Uterus (tissue), 3 donors: ENCODE measurements at regions not wholly inside any gene's neighbourhood (a gene's known extent, or its start where the extent isn't known, plus 50 kb on each side); places are given as distances from the start of the nearest gene placed in this dataset.
"Not testable (repeated sequence)": the region's sequence is repeated elsewhere in the genome, so short reads cannot be mapped to it uniquely, and the experiment has no call there.

Source experiments
- DNase-seq, 2 donors: peaks; one replicate each; pipeline ENCODE4 v3.0.0-alpha.2; 2019 to 2020
- H3K27ac ChIP-seq, 2 donors: fragments of 200-600 bp; sonication (generic); 1 replicate in 1 of 2; 2 replicates in 1 of 2; pipeline ENCODE4 v1.5.1; 2016 to 2018
- H3K27me3 ChIP-seq, 2 donors: fragments of 200-600 bp; sonication (generic); one replicate each; pipeline ENCODE4 v1.5.1; 2018 to 2019; ENCODE audit warnings: control low read depth in 1 of 2
- H3K36me3 ChIP-seq, 2 donors: fragments of 200-600 bp; sonication (generic); one replicate each; pipeline ENCODE4 v1.5.1; 2019; ENCODE audit warnings: control low read depth in 1 of 2
- H3K4me1 ChIP-seq, 2 donors: fragments of 200-600 bp; sonication (generic); one replicate each; pipeline ENCODE4 v1.5.1; 2018 to 2019; ENCODE audit warnings: control low read depth in 1 of 2
- H3K4me3 ChIP-seq, 2 donors: fragments of 200-600 bp; sonication (generic); 1 replicate in 1 of 2; 2 replicates in 1 of 2; pipeline ENCODE4 v1.5.1; 2018 to 2019; ENCODE audit warnings: mild to moderate bottlenecking in 1 of 2
- H3K9me3 ChIP-seq, 2 donors: fragments of 200-600 bp; sonication (generic); one replicate each; pipeline ENCODE4 v1.5.1; 2019; ENCODE audit warnings: control low read depth in 1 of 2
- CTCF ChIP-seq, 4 experiments: fragments of 200-600 bp in 2 of 4; fragments of 450-650 bp in 2 of 4; sonication (generic) in 2 of 4; IDR thresholded peaks; one replicate each; pipeline ENCODE4 v1.5.1; 2016 to 2019; ENCODE audit warnings: antibody characterized with exemption in 4 of 4, mild to moderate bottlenecking in 2 of 4, moderate library complexity in 1 of 4
- POLR2A ChIP-seq, 2 donors: fragments of 450-650 bp; IDR thresholded peaks; one replicate each; pipeline ENCODE4 v1.6.1; 2016; ENCODE audit warnings: antibody characterized with exemption in 2 of 2, mild to moderate bottlenecking in 1 of 2, moderate library complexity in 1 of 2
- intact Hi-C: fragments of 100-400 bp; cut with DNase I; formaldehyde crosslinking; loops from one replicate; pipeline ENCODE4 v1.15.1; 2023; ENCODE audit warnings: low total_unique reads
- donor health status: DM: yes; HTN: yes; CAD: no.

- no peaks in the 10 kb centered on the region for H3K9me3 ChIP-seq
- no peak overlapping the region for H3K27ac ChIP-seq
- DNase-seq, result no peak
- intact Hi-C loops, result no loop called here
- H3K4me1 ChIP-seq, result no peaks in the 10 kb centered on the region
- TF ChIP-seq CTCF (IDR thresholded peaks at IDR 0.05) (no peak), POLR2A (IDR thresholded peaks at IDR 0.05) (no peak)
- no peaks in the 10 kb centered on the region for H3K27me3 ChIP-seq
- no peaks in the 10 kb centered on the region for H3K36me3 ChIP-seq
- H3K4me3 ChIP-seq, result no peak overlapping the region
Observed at GRCh38 chr11:129546266-129546665, 170.6 kb downstream of the BARX2 start.

DNA sequence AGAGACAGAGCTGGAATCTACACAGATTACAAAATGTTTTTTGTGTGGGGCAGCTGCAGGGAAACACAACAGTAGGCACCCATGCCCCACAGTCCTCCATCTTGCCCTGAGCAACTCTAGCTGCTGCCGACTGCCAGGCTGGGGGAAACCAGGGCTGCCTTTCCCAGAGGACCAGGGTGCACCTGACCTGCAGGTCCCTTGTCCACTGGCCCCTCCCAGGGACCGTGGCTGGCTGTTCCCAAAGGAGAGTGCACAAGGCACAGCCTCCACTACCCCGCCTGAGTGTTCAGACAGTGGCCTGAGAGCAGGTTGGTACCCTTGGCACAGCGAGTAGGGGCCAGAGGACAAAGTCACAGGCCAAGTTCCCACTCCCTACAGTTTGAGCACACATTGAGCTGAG lies 181.8 kb downstream of the BARX2 start:
- Histone ChIP-seq H3K27me3 (no peaks in the 10 kb centered on the region), H3K4me1 (no peaks in the 10 kb centered on the region), H3K27ac (no peak overlapping the region), H3K4me3 (no peak overlapping the region), H3K9me3 (no peaks in the 10 kb centered on the region), H3K36me3 (no peaks in the 10 kb centered on the region)
- TF ChIP-seq CTCF (IDR thresholded peaks at IDR 0.05) (no peak), POLR2A (IDR thresholded peaks at IDR 0.05) (no peak)
- intact Hi-C loops, result no loop called here
- no peak for DNase-seq

DNA sequence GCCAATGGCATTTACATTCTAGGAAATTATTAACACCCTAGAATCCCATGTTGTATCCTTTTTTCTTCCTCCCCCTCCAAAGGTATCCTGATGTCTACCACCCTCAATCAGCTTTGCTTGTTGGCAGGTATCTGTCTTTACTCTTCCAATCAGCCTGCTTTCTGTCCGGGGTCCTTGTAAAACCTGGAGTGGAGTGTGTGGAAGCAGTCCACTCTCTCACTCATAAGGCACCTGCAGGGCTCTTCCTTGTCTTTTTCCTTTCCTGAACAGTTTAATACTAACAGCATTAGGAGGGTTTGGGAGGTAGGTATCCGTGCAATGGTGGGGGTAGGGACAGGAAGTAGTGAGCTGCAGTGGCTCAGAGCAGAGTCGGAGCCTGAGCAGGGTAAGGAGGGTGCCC lies 193.4 kb downstream of the BARX2 start:
- intact Hi-C loops, result no loop called here
- H3K27ac ChIP-seq, result no peak overlapping the region
- H3K36me3 ChIP-seq, result no peaks in the 10 kb centered on the region
- H3K4me1 ChIP-seq, result no peaks in the 10 kb centered on the region
- no peaks in the 10 kb centered on the region for H3K27me3 ChIP-seq
- no peak overlapping the region for H3K4me3 ChIP-seq
- DNase-seq, result no peak
- no peaks in the 10 kb centered on the region for H3K9me3 ChIP-seq
- no peak for TF ChIP-seq CTCF (IDR thresholded peaks at IDR 0.05)
- no peak for TF ChIP-seq POLR2A (IDR thresholded peaks at IDR 0.05)

DNA sequence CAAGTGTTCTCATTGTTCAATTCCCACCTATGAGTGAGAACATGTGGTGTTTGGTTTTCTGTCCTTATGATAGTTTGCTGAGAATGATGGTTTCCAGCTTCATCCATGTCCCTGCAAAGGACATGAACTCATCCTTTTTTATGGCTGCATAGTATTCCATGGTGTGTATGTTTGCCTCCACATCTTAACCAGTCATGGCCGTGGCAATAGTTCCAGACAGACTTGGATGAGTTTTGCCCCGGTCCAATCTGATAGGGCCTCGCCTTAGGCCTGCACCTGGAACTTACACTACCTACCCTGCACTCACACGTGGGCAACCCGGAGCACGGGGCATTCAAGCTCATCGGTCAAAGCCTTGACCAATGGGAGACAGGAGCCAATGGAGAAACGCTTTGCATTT lies 197.0 kb downstream of the BARX2 start:
- H3K4me1 ChIP-seq, H3K27ac ChIP-seq, H3K9me3 ChIP-seq, DNase-seq, H3K27me3 ChIP-seq, intact Hi-C loops, H3K36me3 ChIP-seq, H3K4me3 ChIP-seq: not testable (repeated sequence)

GRCh38 chr11:129573161-129573560 lies 197.5 kb downstream of the BARX2 start:
- H3K9me3 ChIP-seq, result no peaks in the 10 kb centered on the region
- no peak overlapping the region for H3K27ac ChIP-seq
- no peaks in the 10 kb centered on the region for H3K4me1 ChIP-seq
- no peak overlapping the region for H3K4me3 ChIP-seq
- no peak for DNase-seq
- no peak for TF ChIP-seq POLR2A (IDR thresholded peaks at IDR 0.05)
- no peak for TF ChIP-seq CTCF (IDR thresholded peaks at IDR 0.05)
- intact Hi-C loops, result no loop called here
- H3K27me3 ChIP-seq, result no peaks in the 10 kb centered on the region
- H3K36me3 ChIP-seq, result no peaks in the 10 kb centered on the region

- no peaks in the 10 kb centered on the region for H3K36me3 ChIP-seq
- no peaks in the 10 kb centered on the region for H3K9me3 ChIP-seq
- intact Hi-C loops, result no loop called here
- no peak for DNase-seq
- no peaks in the 10 kb centered on the region for H3K4me1 ChIP-seq
- TF ChIP-seq POLR2A (IDR thresholded peaks at IDR 0.05) (no peak), CTCF (IDR thresholded peaks at IDR 0.05) (no peak)
- H3K27me3 ChIP-seq, result no peaks in the 10 kb centered on the region
- no peak overlapping the region for H3K27ac ChIP-seq
- H3K4me3 ChIP-seq, result no peak overlapping the region
Observed at GRCh38 chr11:129574431-129574830, 198.8 kb downstream of the BARX2 start.
